HG03558 (cell line): ENCODE measurements at regions not wholly inside any gene's neighbourhood (a gene's known extent, or its start where the extent isn't known, plus 50 kb on each side); places are given as distances from the start of the nearest gene placed in this dataset.
A peak's percentile ranks its signal among the peaks of the same experiment; 100 is the strongest.
"Not testable (repeated sequence)": the region's sequence is repeated elsewhere in the genome, so short reads cannot be mapped to it uniquely, and the experiment has no call there.

ENCODE experiments used
- ATAC-seq: cut with Tn5 transposase; IDR thresholded peaks from one replicate; pipeline ENCODE4 v1.9.1; 2021; ENCODE audit warnings: moderate number of reproducible peaks; ENCODE audit not compliant: unreplicated experiment; ENCODE audit errors: extremely low read depth

DNA sequence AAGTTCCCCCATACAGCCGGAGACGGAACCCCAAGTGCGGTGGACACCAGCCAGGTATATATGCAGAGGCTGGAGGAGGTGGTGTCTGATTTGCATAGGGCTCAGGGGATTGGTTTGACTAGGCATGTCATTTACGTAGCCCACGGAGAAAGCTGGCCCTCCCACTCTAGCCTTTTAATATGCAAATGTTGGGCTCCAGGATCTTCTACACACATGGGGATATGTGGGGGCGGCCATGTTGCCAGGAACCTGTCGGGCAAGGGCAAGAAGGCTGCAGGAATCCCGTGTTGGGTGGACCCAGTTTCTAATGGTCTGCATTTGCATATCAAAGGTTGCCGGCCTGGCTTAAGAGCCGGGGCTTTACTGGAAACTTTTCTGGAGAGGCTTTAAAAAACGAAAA, 57.4 kb downstream of the FTHL17 start:
- not testable (repeated sequence) for ATAC-seq

DNA sequence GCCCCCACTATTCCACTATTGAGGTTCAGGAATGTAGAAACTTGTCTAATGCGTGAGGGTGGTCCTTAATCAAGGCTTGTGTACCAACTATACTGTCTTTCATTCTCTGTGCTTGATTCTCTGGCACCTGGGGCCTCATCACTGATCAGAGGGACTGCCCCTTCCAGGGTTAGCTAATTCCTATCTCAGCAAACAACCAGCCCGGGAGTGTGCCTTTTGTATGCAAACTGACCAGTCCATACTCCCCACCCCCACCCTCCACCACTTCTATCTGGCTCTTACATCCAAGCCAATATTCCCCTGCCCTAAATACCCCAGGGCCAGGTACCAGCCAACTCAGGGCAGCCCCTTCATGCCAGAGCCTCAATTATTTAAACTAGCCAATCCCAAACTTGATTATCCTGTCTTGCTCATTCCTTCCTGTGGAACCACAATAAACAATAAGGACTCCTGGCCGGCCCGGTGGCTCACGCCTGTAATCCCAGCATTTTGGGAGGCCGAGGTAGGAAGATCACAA, 59.3 kb downstream of the FTHL17 start:
- no peak for ATAC-seq

DNA sequence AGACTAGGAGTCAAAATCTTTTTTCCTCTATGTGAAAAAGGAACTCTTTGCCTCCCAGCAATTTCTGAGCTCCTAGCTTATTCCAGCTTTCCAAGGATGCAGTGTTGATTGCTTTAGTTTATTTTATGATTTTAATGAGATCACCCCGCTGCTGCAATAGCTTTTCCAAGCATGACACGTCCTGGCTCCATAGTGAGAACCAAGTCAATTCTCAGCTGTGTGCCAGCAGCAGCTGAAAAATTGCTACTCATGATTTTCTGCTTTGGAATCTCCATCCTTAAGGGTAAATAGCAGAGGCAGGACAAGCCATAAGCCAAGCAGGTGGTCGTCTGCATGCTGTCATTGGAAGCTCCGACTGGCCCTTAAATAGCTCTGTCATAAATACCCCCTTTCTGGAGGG, 64.5 kb downstream of the FTHL17 start:
- ATAC-seq: no peak

DNA sequence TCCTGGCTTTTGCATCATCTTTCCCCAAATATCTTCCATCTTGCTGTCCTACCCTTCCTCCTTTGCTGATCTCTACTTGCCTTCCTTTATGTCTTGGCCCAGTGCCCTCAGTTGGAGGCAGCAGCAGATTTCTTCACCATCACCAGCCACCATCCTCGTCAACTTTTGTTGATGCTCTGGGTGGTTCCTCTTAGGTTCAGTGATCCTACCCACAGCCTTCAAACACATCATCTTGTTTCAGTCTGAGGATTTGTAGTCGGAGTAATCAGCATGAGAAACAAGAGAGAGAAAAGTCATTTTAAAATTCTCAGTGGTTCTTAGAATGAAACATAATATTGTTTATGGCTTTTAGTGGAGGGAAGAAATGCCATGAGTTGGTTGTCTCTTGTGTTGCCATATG, 65.8 kb downstream of the FTHL17 start:
- ATAC-seq: no peak

DNA sequence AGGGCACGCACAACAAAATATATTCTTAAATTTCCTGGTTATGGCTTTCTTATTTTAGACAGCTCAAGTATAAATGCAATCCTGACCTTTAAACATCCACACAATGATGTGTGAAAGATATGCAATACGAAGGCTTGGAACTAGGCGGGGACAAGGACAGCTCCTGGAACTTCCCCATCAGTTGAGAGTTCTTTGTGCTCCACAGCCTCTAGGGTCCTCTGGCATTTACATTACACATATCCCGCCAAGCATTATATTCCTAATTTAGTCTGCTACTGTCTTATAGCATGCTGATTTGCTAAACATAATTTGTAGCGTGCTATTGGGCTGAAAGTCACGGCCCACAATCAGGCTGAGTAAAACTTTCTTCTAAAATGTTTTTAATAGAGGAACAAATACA, 74.4 kb downstream of the FTHL17 start:
- no peak for ATAC-seq

DNA sequence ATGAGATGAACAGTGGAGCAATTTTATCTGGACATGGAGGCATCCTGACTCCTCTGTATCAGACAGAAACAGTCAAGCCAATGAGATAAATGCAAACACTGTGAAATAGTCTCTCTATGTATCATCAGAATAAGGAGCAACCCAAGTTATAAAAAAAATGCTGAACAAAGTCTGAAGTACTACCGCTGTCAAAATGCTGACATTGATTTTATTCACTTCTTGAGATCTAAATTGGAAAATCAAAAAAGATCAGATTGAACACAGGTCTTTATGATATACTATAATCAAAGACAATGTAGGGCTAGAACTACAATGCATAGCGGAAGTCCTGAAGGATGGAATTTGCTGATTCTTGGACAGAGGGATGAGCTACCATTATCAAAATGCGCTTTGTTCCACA, 76.1 kb downstream of the FTHL17 start:
- ATAC-seq: no peak

DNA sequence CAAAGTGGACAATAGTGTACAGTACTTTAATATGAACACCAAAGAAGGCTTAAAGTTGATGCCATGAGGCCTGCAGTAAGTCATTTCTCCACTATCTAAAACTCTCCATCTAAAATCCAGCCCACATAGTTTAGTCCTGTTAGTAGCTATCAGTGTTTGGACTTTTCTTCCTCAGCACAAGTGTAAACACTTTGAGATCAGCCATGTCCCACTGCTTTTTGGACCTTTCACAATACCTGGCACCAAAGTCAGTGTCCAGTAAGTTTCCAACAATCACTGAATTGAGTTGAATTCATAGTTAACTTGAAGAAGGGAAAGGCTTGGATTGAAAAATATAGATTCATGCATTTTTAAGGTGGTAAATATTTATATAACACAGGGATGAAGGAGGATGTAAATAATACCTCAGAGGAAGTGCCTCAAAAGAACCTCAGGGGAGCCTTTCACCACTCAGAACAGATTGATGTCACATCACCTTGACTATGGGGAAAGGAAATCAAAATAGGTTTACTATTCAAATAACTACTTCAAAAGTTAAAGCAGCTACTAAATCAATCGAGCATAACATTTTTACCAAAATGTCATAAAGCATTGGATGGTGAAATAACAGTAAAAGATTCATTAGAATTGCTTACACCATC, 76.7 kb downstream of the FTHL17 start:
- no peak for ATAC-seq

DNA sequence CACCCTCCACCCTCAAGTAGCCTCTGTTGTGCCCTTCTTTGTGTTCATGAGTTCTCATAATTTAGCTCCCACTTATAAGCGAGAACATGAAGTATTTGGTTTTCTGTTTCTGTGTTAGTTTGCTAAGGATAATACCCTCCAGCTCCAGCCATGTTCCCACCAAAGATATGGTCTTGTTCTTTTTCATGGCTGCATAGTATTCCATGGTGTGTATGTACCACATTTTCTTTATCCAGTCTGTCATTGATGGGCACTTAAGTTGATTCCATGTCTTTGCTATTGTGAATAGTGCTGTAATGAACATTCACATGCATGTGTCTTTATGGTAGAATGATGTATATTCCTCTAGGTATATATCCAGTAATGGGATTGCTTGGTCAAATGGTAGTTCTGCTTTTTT, 77.8 kb downstream of the FTHL17 start:
- ATAC-seq: not testable (repeated sequence)

DNA sequence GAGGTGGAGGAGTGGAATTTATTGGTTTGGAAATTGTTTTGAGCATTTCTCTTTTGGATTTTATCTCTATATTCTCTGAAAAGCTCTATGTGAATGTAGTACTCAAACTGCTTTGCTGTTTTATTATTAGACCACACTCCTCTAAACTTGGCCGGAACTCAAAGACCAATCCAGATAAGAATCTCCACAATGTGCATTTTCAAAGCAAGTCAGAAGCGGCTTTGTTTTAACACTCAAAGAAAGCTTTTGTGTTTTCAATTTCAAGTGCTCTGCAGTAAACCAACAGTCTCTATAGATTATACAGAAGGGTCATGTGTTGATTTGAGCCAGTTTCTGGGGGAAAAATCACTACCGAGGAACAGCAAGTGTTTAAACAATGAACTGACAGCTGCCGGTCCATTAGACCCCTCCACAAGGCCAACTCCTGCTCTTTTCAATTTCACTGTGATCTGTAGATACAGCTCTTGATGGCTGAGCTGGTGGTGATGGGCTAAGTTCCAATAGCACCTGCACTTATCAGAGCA, 79.4 kb downstream of the FTHL17 start:
- no peak for ATAC-seq

DNA sequence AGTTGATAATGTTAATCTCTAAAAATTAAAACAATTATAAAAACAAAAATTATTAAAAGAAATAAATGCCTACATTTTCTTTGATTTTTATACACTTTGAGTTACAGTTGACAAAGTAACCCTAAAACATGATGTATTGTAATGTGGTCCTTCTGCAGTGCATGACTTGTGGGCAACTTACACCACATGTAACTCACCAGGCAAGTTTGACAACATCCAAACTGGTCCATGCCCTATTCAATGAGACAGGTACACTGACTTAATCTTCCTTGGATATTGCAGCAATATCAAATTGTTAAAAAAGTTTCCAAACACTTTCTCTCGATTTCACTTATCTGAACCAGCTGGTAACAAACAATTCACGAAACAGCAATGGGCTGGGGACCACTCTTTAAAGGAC, 81.5 kb downstream of the FTHL17 start:
- ATAC-seq: no peak

DNA sequence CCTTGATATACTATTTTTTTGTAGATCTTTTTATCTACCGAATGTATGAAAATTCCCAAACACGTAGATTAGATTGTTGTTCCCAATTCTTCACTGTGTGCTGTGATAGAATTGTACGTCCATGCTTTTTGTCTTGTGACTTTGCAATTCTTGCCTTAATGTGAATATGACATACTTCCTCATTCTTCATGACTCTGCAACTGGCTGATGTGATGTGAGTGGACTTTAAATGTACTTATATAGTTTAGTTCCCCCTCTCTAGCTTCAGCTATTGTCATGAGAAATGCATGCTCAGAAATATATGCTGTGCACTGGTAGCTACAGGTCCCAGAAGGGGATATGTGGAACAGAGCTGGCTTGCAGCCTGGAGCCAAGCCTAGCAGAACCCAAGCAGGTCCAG, 89.4 kb downstream of the FTHL17 start:
- no peak for ATAC-seq

DNA sequence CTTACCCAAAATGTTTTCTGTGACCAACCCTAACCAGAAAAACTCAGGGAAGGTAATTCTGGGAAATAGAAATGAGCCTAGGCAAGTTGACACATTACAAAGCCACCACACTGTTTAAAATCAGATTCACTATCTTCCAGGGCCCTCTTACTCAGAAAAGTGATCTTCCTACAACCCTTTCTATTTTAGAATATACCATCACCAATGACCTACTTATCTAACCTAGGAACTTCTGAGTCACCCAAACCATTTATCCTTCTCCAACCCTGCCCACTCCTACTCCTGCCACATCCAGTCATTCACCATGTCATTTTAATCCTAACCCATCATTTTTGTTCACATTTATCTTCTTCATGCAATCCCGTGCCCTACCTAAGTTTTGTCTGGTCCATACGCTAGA, 89.9 kb downstream of the FTHL17 start:
- ATAC-seq: no peak

DNA sequence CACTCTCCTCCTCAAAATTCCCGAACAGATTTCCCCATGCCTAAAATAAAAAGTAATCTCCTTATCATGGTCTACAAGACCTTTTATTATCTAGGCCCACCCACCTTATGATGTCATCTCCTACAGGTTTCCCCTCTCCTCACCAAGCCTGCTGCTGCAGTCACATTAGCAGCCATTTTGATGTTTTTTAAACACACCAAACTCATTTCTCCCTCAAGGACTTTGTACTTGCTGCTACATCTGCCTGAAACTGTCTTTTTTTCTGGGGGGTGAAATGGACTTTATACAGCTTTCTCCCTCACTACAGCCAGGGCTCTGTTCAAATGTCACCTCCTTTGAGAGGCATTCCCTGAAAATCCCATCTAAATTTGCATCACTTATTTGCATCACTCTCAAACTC, 90.2 kb upstream of the TAB3 start:
- ATAC-seq: no peak

DNA sequence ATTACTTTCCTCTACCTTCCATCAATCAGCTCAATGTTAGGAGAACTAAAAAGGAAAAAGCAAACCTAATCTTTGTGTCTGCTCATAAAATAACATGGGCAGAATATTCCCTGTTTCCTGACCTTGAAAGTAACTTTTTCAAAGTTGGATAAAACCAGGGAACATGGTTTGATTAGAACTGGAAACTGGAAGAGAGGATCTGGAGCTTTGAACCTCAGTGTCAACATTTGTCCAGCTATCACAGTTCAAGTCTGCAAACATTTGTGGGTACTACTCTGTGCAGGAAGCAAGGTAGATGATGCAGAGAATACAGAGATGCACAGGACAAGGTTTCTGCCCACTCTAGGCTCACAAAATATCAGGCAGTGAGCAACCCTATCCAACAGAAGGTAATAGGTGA, 86.4 kb upstream of the TAB3 start:
- no peak for ATAC-seq

DNA sequence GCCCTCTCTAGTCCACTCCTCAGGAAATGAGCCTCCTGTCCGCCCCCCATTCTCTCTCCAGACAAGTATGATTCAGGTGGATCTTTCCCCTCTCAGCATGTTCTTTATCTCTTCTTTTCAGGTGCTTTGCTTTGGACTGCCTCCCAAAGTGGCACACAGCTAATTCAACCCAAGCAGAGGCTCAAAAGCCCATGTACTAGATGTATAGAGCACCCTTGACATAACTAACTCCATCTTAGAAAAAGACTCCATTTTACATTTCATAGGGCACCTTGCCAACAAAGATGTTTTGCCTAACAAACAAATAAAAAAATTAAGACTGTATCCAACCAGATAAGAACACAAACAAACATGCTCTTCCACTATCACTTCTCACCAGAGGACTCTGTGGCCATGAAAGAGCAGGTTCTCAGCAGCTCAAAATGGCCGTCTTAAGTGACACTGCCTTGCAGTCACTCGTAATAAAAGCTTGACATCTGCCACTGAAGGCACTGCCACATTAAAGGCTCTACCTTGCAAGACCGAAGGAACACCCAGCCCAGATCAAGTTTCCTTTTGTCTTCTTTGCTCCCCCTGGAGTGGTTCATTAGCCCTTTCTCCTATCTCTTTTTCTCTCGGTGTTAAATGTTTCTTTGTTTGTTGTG, 84.9 kb upstream of the TAB3 start:
- no peak for ATAC-seq

DNA sequence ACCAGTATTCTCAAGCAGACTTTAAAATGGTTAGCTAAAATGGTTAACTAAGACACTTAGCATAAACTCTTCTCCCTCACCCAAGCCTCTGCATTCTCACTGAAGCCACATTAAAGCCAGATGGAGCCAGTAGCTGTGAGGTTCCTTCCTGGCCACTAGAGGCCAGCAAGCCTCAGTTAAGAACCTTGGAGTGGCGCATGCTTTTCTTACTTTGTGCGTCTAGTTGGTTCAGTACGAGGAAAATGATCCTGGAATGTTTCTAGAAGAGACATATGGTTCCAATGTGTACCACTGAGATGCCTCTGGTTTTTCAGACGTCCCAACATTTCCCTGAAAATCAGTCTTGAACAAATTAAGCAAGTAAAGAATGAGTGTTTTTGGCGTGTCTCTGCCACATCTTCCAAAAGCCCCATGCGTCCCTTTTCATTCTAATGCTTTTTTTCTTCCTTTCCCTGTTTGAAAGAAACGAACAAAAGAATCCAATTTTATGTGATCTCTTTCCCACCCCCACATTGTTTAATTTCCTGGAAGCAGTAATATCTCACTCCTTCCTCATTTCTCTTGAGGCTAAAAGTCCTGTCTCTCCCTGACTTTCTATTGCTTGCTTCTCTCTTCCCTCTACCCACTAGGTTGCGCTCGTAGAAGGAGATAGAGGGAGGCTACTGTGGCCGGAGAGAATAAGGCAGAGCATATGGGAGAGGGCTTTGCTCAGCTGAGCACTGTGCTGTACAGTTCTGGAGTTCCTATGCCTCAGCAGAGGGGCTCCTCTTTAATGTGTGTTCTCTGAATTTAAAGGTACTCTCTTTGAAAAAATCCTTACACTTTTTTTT, 82.9 kb upstream of the TAB3 start:
- ATAC-seq: peak; percentile 67

DNA sequence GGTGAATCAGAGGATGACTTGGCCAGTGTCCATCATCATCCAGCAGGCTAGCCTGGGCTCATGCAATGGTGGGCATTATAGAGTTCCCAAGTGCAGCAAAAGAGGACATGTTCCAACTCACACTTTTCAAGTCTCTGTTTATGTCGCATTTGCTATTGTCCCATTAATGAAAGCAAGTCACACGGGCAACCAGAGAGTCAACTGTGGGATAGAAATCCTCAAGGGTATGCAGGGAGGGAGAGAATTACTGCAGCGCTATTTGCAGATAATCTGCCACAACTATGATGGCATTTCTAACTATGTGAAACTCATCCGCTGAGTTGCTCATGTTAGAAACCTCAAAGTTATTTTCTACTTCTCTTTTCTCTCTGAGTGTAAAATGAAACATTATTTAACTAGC, 78.5 kb upstream of the TAB3 start:
- no peak for ATAC-seq

DNA sequence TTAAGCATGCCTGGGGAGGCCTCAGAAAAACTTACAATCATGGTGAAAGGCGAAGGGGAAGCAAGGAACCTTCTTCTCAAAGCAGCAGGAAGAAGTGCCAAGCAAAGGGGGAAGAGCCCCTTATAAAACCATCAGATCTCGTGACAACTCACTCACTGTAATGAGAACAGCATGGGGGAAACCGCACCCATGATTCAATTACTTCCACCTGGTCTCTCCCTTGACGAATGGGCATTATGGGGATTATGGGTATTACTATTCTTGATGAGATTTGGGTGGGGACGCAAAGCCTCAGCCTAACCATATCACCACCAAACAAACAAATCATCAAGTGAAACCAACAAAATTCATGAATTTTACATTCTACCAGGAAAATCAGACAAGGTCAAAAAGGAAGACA, 76.7 kb upstream of the TAB3 start:
- no peak for ATAC-seq

DNA sequence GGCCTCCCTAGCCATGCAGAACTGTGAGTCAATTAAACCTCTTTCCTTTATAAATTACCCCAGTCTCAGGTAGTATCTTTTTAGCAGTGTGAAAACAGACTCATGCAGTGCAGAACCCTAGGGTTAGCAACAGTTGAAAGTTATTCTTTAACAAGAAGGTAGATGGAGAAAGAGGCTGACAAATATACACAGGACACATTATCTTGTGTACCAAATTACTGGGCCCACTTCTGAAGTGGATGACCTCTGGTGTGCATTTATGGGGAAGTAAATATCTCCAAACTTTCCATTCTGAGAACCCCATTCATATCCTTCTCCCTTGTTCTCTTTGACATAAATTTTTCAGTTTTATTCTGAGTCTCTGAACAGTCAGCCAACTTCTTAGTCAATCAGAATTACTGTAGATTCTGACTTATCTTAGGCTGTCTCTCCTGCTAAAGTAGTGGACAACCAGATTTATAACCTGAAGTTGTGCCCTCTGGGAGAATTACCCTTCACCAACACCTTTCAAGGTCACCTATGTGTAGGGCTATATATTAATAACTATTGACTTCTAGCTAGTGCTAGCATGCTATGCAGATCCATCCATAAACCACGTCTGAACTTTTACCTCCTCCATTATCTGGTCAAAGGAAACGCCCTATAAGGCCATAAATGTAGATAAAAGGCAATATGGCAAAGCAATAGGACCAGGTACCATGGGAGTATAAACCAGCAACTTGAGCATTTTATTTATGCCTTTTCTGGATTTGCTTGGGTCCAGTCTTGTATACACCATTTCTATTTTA, 72.5 kb upstream of the TAB3 start:
- no peak for ATAC-seq

DNA sequence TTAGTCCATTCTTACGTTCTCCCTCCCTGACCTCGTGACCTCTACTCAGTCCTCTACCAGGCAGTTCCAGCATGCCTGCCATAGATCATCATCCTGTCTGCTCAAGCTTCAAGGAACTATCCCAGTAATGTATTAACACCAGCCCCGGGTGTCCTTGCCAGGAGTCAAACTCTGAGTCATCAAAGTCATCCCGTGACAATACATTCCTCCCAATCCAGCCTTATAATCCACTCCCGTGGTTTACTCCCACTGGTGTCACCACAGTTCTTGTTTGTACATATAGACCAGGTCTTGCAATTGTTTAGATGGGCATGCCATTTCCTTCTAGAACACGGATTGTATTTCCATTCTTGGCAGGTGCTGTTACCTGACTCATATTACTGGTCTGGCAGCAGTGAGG, 68.7 kb upstream of the TAB3 start:
- ATAC-seq: no peak
